Muscle layer of colon (tissue), 2 donors: ENCODE measurements at regions not wholly inside any gene's neighbourhood (a gene's known extent, or its start where the extent isn't known, plus 50 kb on each side); places are given as distances from the start of the nearest gene placed in this dataset.
"Not testable (repeated sequence)": the region's sequence is repeated elsewhere in the genome, so short reads cannot be mapped to it uniquely, and the experiment has no call there.

Experiments used
- H3K27ac ChIP-seq: one replicate; pipeline ENCODE4 v1.7.0; 2013; ENCODE audit warnings: low read depth, mild to moderate bottlenecking, low read length, moderate library complexity
- H3K27me3 ChIP-seq, 2 donors: one replicate each; pipeline ENCODE4 v1.7.0; 2013; ENCODE audit warnings: low read length in 2 of 2, mild to moderate bottlenecking in 2 of 2; ENCODE audit not compliant: insufficient read depth in 2 of 2, control insufficient read depth in 1 of 2
- H3K36me3 ChIP-seq: one replicate; pipeline ENCODE4 v1.7.0; 2013; ENCODE audit warnings: mild to moderate bottlenecking, low read length; ENCODE audit not compliant: insufficient read depth
- H3K4me1 ChIP-seq: one replicate; pipeline ENCODE4 v1.7.0; 2013; ENCODE audit warnings: mild to moderate bottlenecking, low read length; ENCODE audit not compliant: insufficient read depth
- H3K4me3 ChIP-seq, 2 donors: one replicate each; pipeline ENCODE4 v1.7.0; 2013; ENCODE audit warnings: low read length in 2 of 2, low read depth in 1 of 2, mild to moderate bottlenecking in 1 of 2, moderate library complexity in 1 of 2
- H3K9ac ChIP-seq: one replicate; pipeline ENCODE4 v1.7.0; 2013; ENCODE audit warnings: low read length
- H3K9me3 ChIP-seq: one replicate; pipeline ENCODE4 v1.7.0; 2013; ENCODE audit warnings: mild to moderate bottlenecking, low read length
- donor health status: abdominal sarcoma.
- donor health status: Adenocarcinoma of cecum.

- no peaks in the 10 kb centered on the region for H3K27me3 ChIP-seq
- H3K4me1 ChIP-seq = peaks cover 4% of the 10 kb centered on the region
- no peaks in the 10 kb centered on the region for H3K9me3 ChIP-seq
- no peak overlapping the region for H3K27ac ChIP-seq
- no peak overlapping the region for H3K9ac ChIP-seq
- H3K36me3 ChIP-seq = no peaks in the 10 kb centered on the region
- no peak overlapping the region for H3K4me3 ChIP-seq
Observed at GRCh38 chr13:34722922-34723321, 219.1 kb upstream of the NBEA start.

DNA sequence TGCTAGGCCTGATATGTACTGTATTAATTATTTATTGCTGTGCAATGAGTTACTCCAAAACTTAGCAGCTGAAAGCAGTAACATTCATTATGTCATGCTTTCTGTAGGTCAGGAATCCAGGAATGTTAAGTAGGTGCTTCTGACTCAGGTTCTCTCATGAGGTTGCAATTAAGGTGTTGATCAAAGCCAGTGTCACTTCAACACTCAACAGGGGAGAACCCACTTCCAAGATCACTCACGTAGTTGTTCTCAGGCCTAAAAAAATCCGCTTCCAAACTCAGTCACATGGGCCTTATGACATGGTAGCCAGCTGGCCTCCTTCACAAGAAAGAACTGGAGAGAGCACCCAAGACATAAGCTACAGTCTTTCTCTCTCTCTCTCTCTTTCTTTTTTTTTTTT lies 211.1 kb upstream of the NBEA start:
- Histone ChIP-seq H3K27me3 (no peaks in the 10 kb centered on the region), H3K9ac (no peak overlapping the region), H3K27ac (no peak overlapping the region), H3K36me3 (no peaks in the 10 kb centered on the region), H3K4me1 (no peaks in the 10 kb centered on the region), H3K9me3 (no peaks in the 10 kb centered on the region), H3K4me3 (no peak overlapping the region)

DNA sequence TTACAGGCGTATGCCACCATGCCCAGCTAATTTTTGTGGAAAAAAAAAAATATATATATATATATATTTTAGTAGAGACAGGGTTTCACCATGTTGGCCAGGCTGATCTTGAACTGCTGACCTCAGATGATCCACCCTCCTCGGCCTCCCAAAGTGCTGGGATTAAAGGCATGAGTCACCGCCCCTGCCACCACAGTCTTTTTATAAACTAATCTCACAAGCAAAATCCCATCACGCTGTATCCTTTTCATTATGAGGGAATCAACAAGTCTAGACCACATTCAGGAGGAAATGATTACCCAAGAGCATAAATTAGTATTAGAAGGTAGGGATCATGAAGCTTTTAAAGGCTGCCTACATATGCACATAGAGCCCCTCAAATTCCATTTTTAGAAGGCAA lies 210.6 kb upstream of the NBEA start:
- Histone ChIP-seq H3K27ac (no peak overlapping the region), H3K4me3 (no peak overlapping the region), H3K27me3 (no peaks in the 10 kb centered on the region)

DNA sequence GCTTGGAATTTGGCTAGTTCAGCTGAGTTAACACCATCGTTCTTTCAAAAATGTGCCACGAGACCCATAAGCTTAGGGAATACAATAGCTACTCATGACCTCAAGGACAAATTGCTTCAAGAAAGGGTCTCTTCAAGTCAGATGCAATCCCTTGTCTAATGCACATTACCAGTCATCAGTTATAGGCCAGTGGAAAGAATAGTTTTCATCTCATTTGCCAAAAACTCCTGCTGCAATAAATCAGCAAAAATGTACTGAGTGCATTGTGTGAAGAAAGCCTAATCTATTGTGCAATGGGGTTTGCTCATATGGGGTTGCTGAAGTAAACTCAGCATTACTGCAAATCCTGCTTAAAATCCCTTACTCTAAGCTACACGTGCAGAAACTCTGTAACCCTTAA lies 208.3 kb upstream of the NBEA start:
- Histone ChIP-seq H3K36me3 (no peaks in the 10 kb centered on the region), H3K4me3 (no peak overlapping the region), H3K9ac (no peak overlapping the region), H3K9me3 (no peaks in the 10 kb centered on the region), H3K4me1 (no peaks in the 10 kb centered on the region), H3K27me3 (no peaks in the 10 kb centered on the region), H3K27ac (no peak overlapping the region)

More for the DNA sequence above, 210.6 kb upstream of the NBEA start:
- H3K36me3 ChIP-seq = no peaks in the 10 kb centered on the region
- no peaks in the 10 kb centered on the region for H3K4me1 ChIP-seq
- no peak overlapping the region for H3K9ac ChIP-seq
- no peaks in the 10 kb centered on the region for H3K9me3 ChIP-seq

DNA sequence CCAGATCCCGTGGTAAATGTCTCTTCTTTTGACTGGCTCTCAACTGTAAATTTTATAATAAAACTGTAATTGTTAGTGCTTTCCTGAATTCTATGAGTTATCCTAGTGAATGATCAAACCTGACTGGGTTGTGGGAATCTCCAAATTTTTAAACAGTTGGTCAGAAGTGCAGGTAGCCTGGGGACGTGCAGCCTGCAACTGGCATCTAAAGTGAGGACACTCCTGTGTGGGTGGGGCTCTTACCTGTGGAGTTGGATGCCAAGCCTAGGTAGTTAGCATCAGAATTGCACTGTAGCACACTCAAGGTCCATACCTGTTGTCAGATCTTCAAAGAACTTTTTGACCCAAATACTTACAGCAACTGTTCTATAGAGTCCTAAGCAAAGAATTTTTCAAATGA lies 207.1 kb upstream of the NBEA start:
- Histone ChIP-seq H3K9ac (no peak overlapping the region), H3K27me3 (no peaks in the 10 kb centered on the region), H3K4me1 (no peaks in the 10 kb centered on the region), H3K4me3 (no peak overlapping the region), H3K9me3 (no peaks in the 10 kb centered on the region), H3K27ac (no peak overlapping the region), H3K36me3 (no peaks in the 10 kb centered on the region)

- no peak overlapping the region for H3K27ac ChIP-seq
- H3K27me3 ChIP-seq = no peaks in the 10 kb centered on the region
- H3K36me3 ChIP-seq = no peaks in the 10 kb centered on the region
- no peak overlapping the region for H3K9ac ChIP-seq
- no peaks in the 10 kb centered on the region for H3K4me1 ChIP-seq
- H3K9me3 ChIP-seq = no peaks in the 10 kb centered on the region
- H3K4me3 ChIP-seq = no peak overlapping the region
Observed at GRCh38 chr13:34738254-34738992, 203.6 kb upstream of the NBEA start.

DNA sequence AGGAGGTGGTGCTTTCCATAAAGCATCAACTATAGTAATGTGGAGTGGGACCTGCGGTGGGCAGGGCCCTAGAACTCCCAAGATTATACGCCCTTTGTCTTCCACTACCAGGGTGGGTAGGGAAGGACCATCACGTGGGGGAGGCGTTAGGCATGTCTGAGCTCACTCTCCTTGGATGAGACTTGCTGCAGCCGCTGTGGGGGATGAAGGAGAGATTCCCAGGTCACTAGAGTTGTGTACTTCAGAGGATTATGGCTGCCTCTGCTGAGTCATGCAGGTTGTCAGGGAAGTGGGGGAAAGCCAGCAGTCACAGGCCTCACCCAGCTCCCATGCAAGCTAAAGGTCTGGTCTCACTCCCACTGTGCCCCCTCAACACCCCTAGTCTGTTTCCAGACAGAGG lies 195.0 kb upstream of the NBEA start:
- not testable (repeated sequence) for H3K4me1 ChIP-seq, H3K4me3 ChIP-seq, H3K27ac ChIP-seq, H3K9ac ChIP-seq, H3K27me3 ChIP-seq, H3K36me3 ChIP-seq, H3K9me3 ChIP-seq

GRCh38 chr13:34747507-34747906 lies 194.6 kb upstream of the NBEA start:
- Histone ChIP-seq H3K4me3 (no peak overlapping the region), H3K27ac (no peak overlapping the region), H3K36me3 (no peaks in the 10 kb centered on the region), H3K9me3 (no peaks in the 10 kb centered on the region), H3K4me1 (no peaks in the 10 kb centered on the region), H3K27me3 (no peaks in the 10 kb centered on the region), H3K9ac (no peak overlapping the region)

GRCh38 chr13:34748073-34748472 lies 194.0 kb upstream of the NBEA start:
- Histone ChIP-seq H3K36me3 (no peaks in the 10 kb centered on the region), H3K9ac (no peak overlapping the region), H3K27me3 (no peaks in the 10 kb centered on the region), H3K4me1 (no peaks in the 10 kb centered on the region), H3K27ac (no peak overlapping the region), H3K9me3 (no peaks in the 10 kb centered on the region), H3K4me3 (no peak overlapping the region)

DNA sequence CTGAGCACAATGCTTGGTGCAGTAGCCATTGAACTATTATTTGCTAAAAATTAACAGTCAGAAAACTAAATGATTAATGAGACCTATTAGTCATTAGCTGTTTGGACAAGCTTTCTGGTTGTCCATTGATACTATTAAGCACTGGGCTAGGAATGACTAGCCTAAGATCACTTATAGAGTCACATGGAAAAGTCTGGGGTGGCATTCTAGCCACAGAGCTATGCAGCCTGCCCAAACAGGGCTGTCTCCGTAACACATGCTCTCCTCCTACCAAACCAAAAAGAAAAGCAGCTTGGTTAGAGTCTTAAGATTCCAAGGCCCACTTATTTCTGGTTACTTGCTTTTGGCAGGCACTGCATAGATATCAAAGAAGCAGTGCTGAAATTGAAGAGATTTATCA lies 193.5 kb upstream of the NBEA start:
- H3K4me3 ChIP-seq = no peak overlapping the region
- no peaks in the 10 kb centered on the region for H3K27me3 ChIP-seq
- H3K27ac ChIP-seq = no peak overlapping the region
- no peaks in the 10 kb centered on the region for H3K36me3 ChIP-seq
- H3K4me1 ChIP-seq = no peaks in the 10 kb centered on the region
- H3K9me3 ChIP-seq = no peaks in the 10 kb centered on the region
- H3K9ac ChIP-seq = no peak overlapping the region

- no peaks in the 10 kb centered on the region for H3K27me3 ChIP-seq
- H3K27ac ChIP-seq = no peak overlapping the region
- no peak overlapping the region for H3K4me3 ChIP-seq
- no peaks in the 10 kb centered on the region for H3K36me3 ChIP-seq
- H3K9ac ChIP-seq = no peak overlapping the region
- H3K4me1 ChIP-seq = no peaks in the 10 kb centered on the region
- H3K9me3 ChIP-seq = no peaks in the 10 kb centered on the region
Observed at GRCh38 chr13:34749046-34749445, 193.0 kb upstream of the NBEA start.
